ENCODE measurements at regions not wholly inside any gene's neighbourhood (a gene's known extent, or its start where the extent isn't known, plus 50 kb on each side); places are given as distances from the start of the nearest gene placed in this dataset.

- Mint-ChIP-seq H3K4me3 (ENCODE audit: unreplicated experiment) (no peak overlapping the region), H3K27me3 (ENCODE audit: low read depth, unreplicated experiment) (no peaks in the 10 kb centered on the region), H3K27ac (ENCODE audit: unreplicated experiment) (no peak overlapping the region), H3K4me1 (ENCODE audit: low read depth, unreplicated experiment) (no peaks in the 10 kb centered on the region), H3K9me3 (ENCODE audit: unreplicated experiment) (no peaks in the 10 kb centered on the region), H3K36me3 (ENCODE audit: low read depth, unreplicated experiment) (no peaks in the 10 kb centered on the region)
- H4K20me1 ChIP-seq (ENCODE audit: insufficient read depth, low read length) = no peaks in the 10 kb centered on the region
- no peak overlapping the region for H3K4me2 ChIP-seq (ENCODE audit: low read length)
- DNase-seq (ENCODE audit: low read depth) (no peak), FAIRE-seq (no peak)
- no peaks in the 10 kb centered on the region for H3K9me3 ChIP-seq (ENCODE audit: insufficient read depth, low read depth, low read length)
- H3K4me1 ChIP-seq (ENCODE audit: insufficient read depth, low read length) = no peaks in the 10 kb centered on the region
- H3K4me3 ChIP-seq (ENCODE audit: insufficient read depth, low read depth, low read length) = no peak overlapping the region
- no peaks in the 10 kb centered on the region for H3K27me3 ChIP-seq (ENCODE audit: insufficient read depth, low read length)
- no peaks in the 10 kb centered on the region for H3K36me3 ChIP-seq (ENCODE audit: insufficient read depth, low read length)
- H2AFZ ChIP-seq (ENCODE audit: low read depth, low read length) = no peak overlapping the region
- H3K9ac ChIP-seq (ENCODE audit: low read length) = no peak overlapping the region
- H3K27ac ChIP-seq (ENCODE audit: low read depth, low read length) = no peak overlapping the region
- no peaks in the 10 kb centered on the region for H3K79me2 ChIP-seq (ENCODE audit: insufficient read depth, low read length)
- TF ChIP-seq CTCF (IDR thresholded peaks at IDR 0.05; ENCODE audit: insufficient read depth, low read depth, low read length) = no peak
- TF ChIP-seq EZH2 (IDR thresholded peaks at IDR 0.05; ENCODE audit: insufficient read depth, low read length) = no peak
Measured at GRCh38 chr4:166229799-166230198, 356.8 kb downstream of the TLL1 start.

GRCh38 chr4:166230841-166231240 is 357.8 kb downstream of the TLL1 start:
- Mint-ChIP-seq H3K27me3 (ENCODE audit: low read depth, unreplicated experiment) (no peaks in the 10 kb centered on the region), H3K36me3 (ENCODE audit: low read depth, unreplicated experiment) (no peaks in the 10 kb centered on the region), H3K4me3 (ENCODE audit: unreplicated experiment) (no peak overlapping the region), H3K27ac (ENCODE audit: unreplicated experiment) (no peak overlapping the region), H3K9me3 (ENCODE audit: unreplicated experiment) (no peaks in the 10 kb centered on the region), H3K4me1 (ENCODE audit: low read depth, unreplicated experiment) (no peaks in the 10 kb centered on the region)
- H3K79me2 ChIP-seq (ENCODE audit: insufficient read depth, low read length) = no peaks in the 10 kb centered on the region
- no peaks in the 10 kb centered on the region for H3K4me1 ChIP-seq (ENCODE audit: insufficient read depth, low read length)
- TF ChIP-seq EZH2 (IDR thresholded peaks at IDR 0.05; ENCODE audit: insufficient read depth, low read length) (no peak), CTCF (IDR thresholded peaks at IDR 0.05; ENCODE audit: insufficient read depth, low read depth, low read length) (no peak)
- no peak overlapping the region for H3K4me2 ChIP-seq (ENCODE audit: low read length)
- H3K4me3 ChIP-seq (ENCODE audit: insufficient read depth, low read depth, low read length) = no peak overlapping the region
- no peak overlapping the region for H2AFZ ChIP-seq (ENCODE audit: low read depth, low read length)
- no peak for FAIRE-seq
- no peaks in the 10 kb centered on the region for H4K20me1 ChIP-seq (ENCODE audit: insufficient read depth, low read length)
- H3K27ac ChIP-seq (ENCODE audit: low read depth, low read length) = no peak overlapping the region
- no peaks in the 10 kb centered on the region for H3K9me3 ChIP-seq (ENCODE audit: insufficient read depth, low read depth, low read length)
- no peak for DNase-seq (ENCODE audit: low read depth)
- no peaks in the 10 kb centered on the region for H3K27me3 ChIP-seq (ENCODE audit: insufficient read depth, low read length)
- no peak overlapping the region for H3K9ac ChIP-seq (ENCODE audit: low read length)
- H3K36me3 ChIP-seq (ENCODE audit: insufficient read depth, low read length) = no peaks in the 10 kb centered on the region

- no peak overlapping the region for H3K9ac ChIP-seq (ENCODE audit: low read length)
- H3K36me3 ChIP-seq (ENCODE audit: insufficient read depth, low read length) = no peaks in the 10 kb centered on the region
- H3K27me3 ChIP-seq (ENCODE audit: insufficient read depth, low read length) = no peaks in the 10 kb centered on the region
- H4K20me1 ChIP-seq (ENCODE audit: insufficient read depth, low read length) = no peaks in the 10 kb centered on the region
- H2AFZ ChIP-seq (ENCODE audit: low read depth, low read length) = no peak overlapping the region
- H3K4me1 ChIP-seq (ENCODE audit: insufficient read depth, low read length) = no peaks in the 10 kb centered on the region
- no peak overlapping the region for H3K27ac Mint-ChIP-seq (ENCODE audit: unreplicated experiment)
- no peaks in the 10 kb centered on the region for H3K27me3 Mint-ChIP-seq (ENCODE audit: low read depth, unreplicated experiment)
- no peak overlapping the region for H3K4me2 ChIP-seq (ENCODE audit: low read length)
- no peaks in the 10 kb centered on the region for H3K36me3 Mint-ChIP-seq (ENCODE audit: low read depth, unreplicated experiment)
- no peaks in the 10 kb centered on the region for H3K4me1 Mint-ChIP-seq (ENCODE audit: low read depth, unreplicated experiment)
- no peak for TF ChIP-seq CTCF (IDR thresholded peaks at IDR 0.05; ENCODE audit: insufficient read depth, low read depth, low read length)
- no peak for TF ChIP-seq EZH2 (IDR thresholded peaks at IDR 0.05; ENCODE audit: insufficient read depth, low read length)
- no peak overlapping the region for H3K4me3 ChIP-seq (ENCODE audit: insufficient read depth, low read depth, low read length)
- DNase-seq (ENCODE audit: low read depth) = no peak
- H3K9me3 ChIP-seq (ENCODE audit: insufficient read depth, low read depth, low read length) = no peaks in the 10 kb centered on the region
- no peak overlapping the region for H3K4me3 Mint-ChIP-seq (ENCODE audit: unreplicated experiment)
- FAIRE-seq = no peak
- peaks cover 2% of the 10 kb centered on the region for H3K9me3 Mint-ChIP-seq (ENCODE audit: unreplicated experiment)
- H3K27ac ChIP-seq (ENCODE audit: low read depth, low read length) = no peak overlapping the region
- H3K79me2 ChIP-seq (ENCODE audit: insufficient read depth, low read length) = no peaks in the 10 kb centered on the region
Measured at GRCh38 chr4:166239354-166239753, 366.3 kb downstream of the TLL1 start.

Data from astrocyte (in vitro differentiated cells and primary cell).